ENCODE measurements at regions not wholly inside any gene's neighbourhood (a gene's known extent, or its start where the extent isn't known, plus 50 kb on each side); places are given as distances from the start of the nearest gene placed in this dataset.

- no peak for DNase-seq
- H3K4me1 ChIP-seq, result no peaks in the 10 kb centered on the region
- no peak for ATAC-seq
- TF ChIP-seq POLR2A (IDR thresholded peaks at IDR 0.05) (no peak), CTCF (IDR thresholded peaks at IDR 0.05) (no peak)
- intact Hi-C loops (cut with DNase I), result no loop called here
- no peak overlapping the region for H3K27ac ChIP-seq
- H3K9me3 ChIP-seq, result no peaks in the 10 kb centered on the region
- H3K27me3 ChIP-seq, result no peaks in the 10 kb centered on the region
- WGBS, 2 donors, result 82 to 83% methylated on average over 2 of the region's 2 CpGs
- no peaks in the 10 kb centered on the region for H3K36me3 ChIP-seq (replicated peaks in 1 of 2; ENCODE audit: insufficient read depth in 1 of 2, low read depth in 2 of 2)
- no peak overlapping the region for H3K4me3 ChIP-seq
Measured at GRCh38 chr2:220297093-220297492, 669.7 kb downstream of the SLC4A3 start.

- WGBS, 2 donors, result 85 to 89% methylated on average over 3 of the region's 3 CpGs
- no peak for DNase-seq
- intact Hi-C loops (cut with DNase I), result no loop called here
Measured at GRCh38 chr2:220300806-220301205, 673.4 kb downstream of the SLC4A3 start.

GRCh38 chr2:220302756-220303155 lies 675.3 kb downstream of the SLC4A3 start:
- 33 to 39% methylated on average over 1 of the region's 1 CpG for WGBS, 2 donors
- intact Hi-C loops (cut with DNase I), result no loop called here
- Histone ChIP-seq H3K27ac (no peak overlapping the region), H3K36me3 (replicated peaks in 1 of 2; ENCODE audit: insufficient read depth in 1 of 2, low read depth in 2 of 2) (no peaks in the 10 kb centered on the region), H3K27me3 (no peaks in the 10 kb centered on the region), H3K4me3 (no peak overlapping the region), H3K9me3 (no peaks in the 10 kb centered on the region), H3K4me1 (no peaks in the 10 kb centered on the region)
- ATAC-seq, result no peak
- no peak for DNase-seq
- TF ChIP-seq POLR2A (IDR thresholded peaks at IDR 0.05) (no peak), CTCF (IDR thresholded peaks at IDR 0.05) (no peak)

More at GRCh38 chr2:220300806-220301205, 673.4 kb downstream of the SLC4A3 start:
- ATAC-seq, result no peak
- H3K36me3 ChIP-seq (replicated peaks in 1 of 2; ENCODE audit: insufficient read depth in 1 of 2, low read depth in 2 of 2), result no peaks in the 10 kb centered on the region
- no peaks in the 10 kb centered on the region for H3K9me3 ChIP-seq
- no peaks in the 10 kb centered on the region for H3K4me1 ChIP-seq
- no peak overlapping the region for H3K27ac ChIP-seq
- no peak overlapping the region for H3K4me3 ChIP-seq
- no peaks in the 10 kb centered on the region for H3K27me3 ChIP-seq
- TF ChIP-seq POLR2A (IDR thresholded peaks at IDR 0.05) (no peak), CTCF (IDR thresholded peaks at IDR 0.05) (no peak)

GRCh38 chr2:220309215-220309614 lies 681.8 kb downstream of the SLC4A3 start:
- intact Hi-C loops (cut with DNase I), result no loop called here
- Histone ChIP-seq H3K27ac (no peak overlapping the region), H3K36me3 (replicated peaks in 1 of 2; ENCODE audit: insufficient read depth in 1 of 2, low read depth in 2 of 2) (no peaks in the 10 kb centered on the region), H3K9me3 (no peaks in the 10 kb centered on the region), H3K4me1 (no peaks in the 10 kb centered on the region), H3K4me3 (no peak overlapping the region), H3K27me3 (no peaks in the 10 kb centered on the region)
- no peak for DNase-seq
- TF ChIP-seq CTCF (IDR thresholded peaks at IDR 0.05) (no peak), POLR2A (IDR thresholded peaks at IDR 0.05) (no peak)
- 91 to 95% methylated on average over 1 of the region's 1 CpG for WGBS, 2 donors
- ATAC-seq, result no peak

GRCh38 chr2:220310451-220310861 lies 683.0 kb downstream of the SLC4A3 start:
- Histone ChIP-seq H3K27me3 (no peaks in the 10 kb centered on the region), H3K4me1 (no peaks in the 10 kb centered on the region), H3K36me3 (replicated peaks in 1 of 2; ENCODE audit: insufficient read depth in 1 of 2, low read depth in 2 of 2) (no peaks in the 10 kb centered on the region), H3K9me3 (no peaks in the 10 kb centered on the region), H3K4me3 (no peak overlapping the region), H3K27ac (no peak overlapping the region)
- WGBS, 2 donors, result 79 to 93% methylated on average over 1 of the region's 1 CpG
- TF ChIP-seq POLR2A (IDR thresholded peaks at IDR 0.05) (no peak), CTCF (IDR thresholded peaks at IDR 0.05) (no peak)
- DNase-seq, result no peak
- no peak for ATAC-seq
- intact Hi-C loops (cut with DNase I), result no loop called here

Measured in body of pancreas (tissue), 4 donors.